Glutamatergic neuron (in vitro differentiated cells): ENCODE measurements at regions not wholly inside any gene's neighbourhood (a gene's known extent, or its start where the extent isn't known, plus 50 kb on each side); places are given as distances from the start of the nearest gene placed in this dataset.
A peak's percentile ranks its signal among the peaks of the same experiment; 100 is the strongest.

Experiments used
- DNase-seq: peaks from one replicate; pipeline ENCODE4 v3.0.0; 2022
- H3K27ac Mint-ChIP-seq: one replicate; pipeline ENCODE4 v1.8.0; 2020; ENCODE audit warnings: mild to moderate bottlenecking, mixed read lengths, inconsistent platforms; ENCODE audit not compliant: unreplicated experiment
- H3K27me3 Mint-ChIP-seq: one replicate; pipeline ENCODE4 v1.8.0; 2020; ENCODE audit warnings: mild to moderate bottlenecking, moderate library complexity, mixed read lengths, inconsistent platforms; ENCODE audit not compliant: unreplicated experiment
- H3K36me3 Mint-ChIP-seq: one replicate; pipeline ENCODE4 v1.8.0; 2020; ENCODE audit warnings: mild to moderate bottlenecking, mixed read lengths, inconsistent platforms; ENCODE audit not compliant: unreplicated experiment
- H3K4me1 Mint-ChIP-seq: one replicate; pipeline ENCODE4 v1.8.0; 2020; ENCODE audit warnings: mild to moderate bottlenecking, low read depth, mixed read lengths, inconsistent platforms; ENCODE audit not compliant: unreplicated experiment
- H3K4me3 Mint-ChIP-seq: one replicate; pipeline ENCODE4 v1.8.0; 2020; ENCODE audit warnings: mild to moderate bottlenecking, mixed read lengths, inconsistent platforms; ENCODE audit not compliant: unreplicated experiment
- H3K9me3 Mint-ChIP-seq: one replicate; pipeline ENCODE4 v1.8.0; 2020; ENCODE audit warnings: mild to moderate bottlenecking, moderate library complexity, mixed read lengths, inconsistent platforms; ENCODE audit not compliant: unreplicated experiment
- TF ChIP-seq, protein P1 (sequence below): fragments of 200-600 bp; sonication (generic); IDR thresholded peaks from one replicate; pipeline ENCODE4 v1.5.0; 2021; ENCODE audit not compliant: partially characterized antibody, unreplicated experiment

DNA sequence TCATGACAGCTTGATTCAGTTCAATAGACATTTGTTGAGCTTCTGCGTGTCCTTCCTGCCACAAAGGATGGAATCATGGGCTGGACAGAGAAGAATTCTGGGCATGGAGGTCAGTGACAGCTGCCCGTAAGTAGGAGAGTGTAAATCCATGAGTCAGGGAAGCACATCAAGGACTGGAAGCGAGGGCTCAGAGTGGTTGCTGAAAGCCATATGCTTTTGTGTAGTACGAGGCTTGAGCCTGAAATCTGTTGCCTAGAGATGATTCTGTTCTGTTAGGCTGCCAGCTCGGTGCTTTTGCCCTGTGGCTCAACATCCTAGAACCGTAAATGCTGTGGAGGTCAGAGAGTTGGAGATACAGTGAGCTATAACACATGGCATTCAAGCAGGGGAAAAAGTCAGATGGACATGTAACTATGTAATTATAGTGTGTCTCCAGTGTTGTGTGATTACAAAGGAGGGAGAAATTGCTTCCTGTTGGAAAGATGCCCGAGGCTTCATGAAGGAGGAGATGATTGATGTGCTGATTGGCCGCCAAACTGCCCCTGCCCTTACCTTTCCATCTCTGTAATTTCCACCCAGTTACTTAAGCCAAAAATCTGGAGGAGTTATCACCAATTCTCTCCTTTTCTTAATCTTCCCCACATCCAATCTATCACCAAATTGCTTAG, 92.8 kb upstream of the CACNA1E start:
- TF ChIP-seq, protein P1, sequence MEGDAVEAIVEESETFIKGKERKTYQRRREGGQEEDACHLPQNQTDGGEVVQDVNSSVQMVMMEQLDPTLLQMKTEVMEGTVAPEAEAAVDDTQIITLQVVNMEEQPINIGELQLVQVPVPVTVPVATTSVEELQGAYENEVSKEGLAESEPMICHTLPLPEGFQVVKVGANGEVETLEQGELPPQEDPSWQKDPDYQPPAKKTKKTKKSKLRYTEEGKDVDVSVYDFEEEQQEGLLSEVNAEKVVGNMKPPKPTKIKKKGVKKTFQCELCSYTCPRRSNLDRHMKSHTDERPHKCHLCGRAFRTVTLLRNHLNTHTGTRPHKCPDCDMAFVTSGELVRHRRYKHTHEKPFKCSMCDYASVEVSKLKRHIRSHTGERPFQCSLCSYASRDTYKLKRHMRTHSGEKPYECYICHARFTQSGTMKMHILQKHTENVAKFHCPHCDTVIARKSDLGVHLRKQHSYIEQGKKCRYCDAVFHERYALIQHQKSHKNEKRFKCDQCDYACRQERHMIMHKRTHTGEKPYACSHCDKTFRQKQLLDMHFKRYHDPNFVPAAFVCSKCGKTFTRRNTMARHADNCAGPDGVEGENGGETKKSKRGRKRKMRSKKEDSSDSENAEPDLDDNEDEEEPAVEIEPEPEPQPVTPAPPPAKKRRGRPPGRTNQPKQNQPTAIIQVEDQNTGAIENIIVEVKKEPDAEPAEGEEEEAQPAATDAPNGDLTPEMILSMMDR = no peak
- Mint-ChIP-seq H3K9me3 (peaks cover 2% of the 10 kb centered on the region), H3K36me3 (peaks cover 5% of the 10 kb centered on the region), H3K4me3 (peak overlapping the region; percentile 25), H3K27me3 (peaks cover 12% of the 10 kb centered on the region), H3K4me1 (peaks cover 20% of the 10 kb centered on the region), H3K27ac (no peak overlapping the region)
- DNase-seq = no peak

GRCh38 chr1:181391301-181391900, 91.9 kb upstream of the CACNA1E start:
- Mint-ChIP-seq H3K36me3 (peaks cover 5% of the 10 kb centered on the region), H3K4me3 (no peak overlapping the region), H3K27ac (no peak overlapping the region), H3K27me3 (peaks cover 12% of the 10 kb centered on the region), H3K4me1 (peaks cover 20% of the 10 kb centered on the region), H3K9me3 (peaks cover 2% of the 10 kb centered on the region)
- TF ChIP-seq, protein P1 = no peak
- no peak for DNase-seq

GRCh38 chr1:181392133-181392532, 91.2 kb upstream of the CACNA1E start:
- DNase-seq = no peak
- H3K27me3 Mint-ChIP-seq = peaks cover 12% of the 10 kb centered on the region
- peaks cover 20% of the 10 kb centered on the region for H3K4me1 Mint-ChIP-seq
- no peak overlapping the region for H3K27ac Mint-ChIP-seq
- H3K4me3 Mint-ChIP-seq = no peak overlapping the region
- peaks cover 5% of the 10 kb centered on the region for H3K36me3 Mint-ChIP-seq
- H3K9me3 Mint-ChIP-seq = peaks cover 2% of the 10 kb centered on the region
- TF ChIP-seq, protein P1 = no peak

- H3K9me3 Mint-ChIP-seq = peaks cover 3% of the 10 kb centered on the region
- H3K36me3 Mint-ChIP-seq = peaks cover 5% of the 10 kb centered on the region
- H3K4me1 Mint-ChIP-seq = peaks cover 23% of the 10 kb centered on the region
- H3K4me3 Mint-ChIP-seq = no peak overlapping the region
- DNase-seq = no peak
- no peak overlapping the region for H3K27ac Mint-ChIP-seq
- TF ChIP-seq, protein P1 = no peak
- H3K27me3 Mint-ChIP-seq = peaks cover 12% of the 10 kb centered on the region
Observed at GRCh38 chr1:181392613-181393220, 90.6 kb upstream of the CACNA1E start.

GRCh38 chr1:181394766-181395165, 88.6 kb upstream of the CACNA1E start:
- no peak for DNase-seq
- Mint-ChIP-seq H3K27me3 (peaks cover 17% of the 10 kb centered on the region), H3K27ac (no peak overlapping the region), H3K9me3 (peaks cover 7% of the 10 kb centered on the region), H3K36me3 (peaks cover 2% of the 10 kb centered on the region), H3K4me1 (peaks cover 34% of the 10 kb centered on the region), H3K4me3 (no peak overlapping the region)
- TF ChIP-seq, protein P1 = no peak
